HK-2 (cell line): ENCODE measurements at regions not wholly inside any gene's neighbourhood (a gene's known extent, or its start where the extent isn't known, plus 50 kb on each side); places are given as distances from the start of the nearest gene placed in this dataset.
"Not testable (repeated sequence)": the region's sequence is repeated elsewhere in the genome, so short reads cannot be mapped to it uniquely, and the experiment has no call there.

ENCODE experiments used
- DNase-seq: peaks from one replicate; pipeline ENCODE4 v3.0.0-alpha.2; 2018; ENCODE audit not compliant: unreplicated experiment

- DNase-seq, result no peak
Observed at GRCh38 chr22:27310966-27311697, 490.4 kb downstream of the MN1 start.

- peak; percentile 5 for DNase-seq
Observed at GRCh38 chr22:27311698-27312550, 489.6 kb downstream of the MN1 start.

- no peak for DNase-seq
Observed at GRCh38 chr22:27312565-27312964, 489.0 kb downstream of the MN1 start.

- DNase-seq, result no peak
Observed at GRCh38 chr22:27312966-27313855, 488.3 kb downstream of the MN1 start.

- DNase-seq, result no peak
Observed at GRCh38 chr22:27314276-27314807, 487.2 kb downstream of the MN1 start.

GRCh38 chr22:27315833-27316232, 485.7 kb downstream of the MN1 start:
- DNase-seq, result no peak

GRCh38 chr22:27317096-27317495, 484.5 kb downstream of the MN1 start:
- peak; percentile 2 for DNase-seq

- DNase-seq, result peak; percentile 25
Observed at GRCh38 chr22:27317971-27318428, 483.6 kb downstream of the MN1 start.

GRCh38 chr22:27318516-27318915, 483.0 kb downstream of the MN1 start:
- DNase-seq, result no peak

- DNase-seq, result no peak
Observed at GRCh38 chr22:27323661-27324060, 477.9 kb downstream of the MN1 start.

- DNase-seq, result not testable (repeated sequence)
Observed at GRCh38 chr22:27324908-27325307, 476.6 kb downstream of the MN1 start.

GRCh38 chr22:27327497-27327896, 474.1 kb downstream of the MN1 start:
- no peak for DNase-seq

- no peak for DNase-seq
Observed at GRCh38 chr22:27327981-27328721, 473.4 kb downstream of the MN1 start.

- DNase-seq, result no peak
Observed at GRCh38 chr22:27329131-27329850, 472.3 kb downstream of the MN1 start.

- DNase-seq, result no peak
Observed at GRCh38 chr22:27329966-27330645, 471.4 kb downstream of the MN1 start.

GRCh38 chr22:27331526-27332281, 469.9 kb downstream of the MN1 start:
- no peak for DNase-seq

- DNase-seq, result no peak
Observed at GRCh38 chr22:27335102-27335660, 466.4 kb downstream of the MN1 start.
